Tibial nerve (tissue), 4 donors: ENCODE measurements at regions not wholly inside any gene's neighbourhood (a gene's known extent, or its start where the extent isn't known, plus 50 kb on each side); places are given as distances from the start of the nearest gene placed in this dataset.

Source experiments
- EP300 ChIP-seq, 2 donors: sonication (generic); formaldehyde crosslinking; IDR thresholded peaks; one replicate each; pipeline ENCODE4 v1.6.1; 2017; ENCODE audit warnings: antibody characterized with exemption in 2 of 2, mild to moderate bottlenecking in 1 of 2
- TF ChIP-seq, protein P1 (sequence below), 5 experiments: fragments of 200-600 bp in 3 of 5; fragments of 450-650 bp in 2 of 5; sonication (generic) in 3 of 5; IDR thresholded peaks; one replicate each; pipeline ENCODE4 v1.5.1; 2016 to 2019; ENCODE audit warnings: antibody characterized with exemption in 5 of 5, mild to moderate bottlenecking in 3 of 5, moderate library complexity in 2 of 5

DNA sequence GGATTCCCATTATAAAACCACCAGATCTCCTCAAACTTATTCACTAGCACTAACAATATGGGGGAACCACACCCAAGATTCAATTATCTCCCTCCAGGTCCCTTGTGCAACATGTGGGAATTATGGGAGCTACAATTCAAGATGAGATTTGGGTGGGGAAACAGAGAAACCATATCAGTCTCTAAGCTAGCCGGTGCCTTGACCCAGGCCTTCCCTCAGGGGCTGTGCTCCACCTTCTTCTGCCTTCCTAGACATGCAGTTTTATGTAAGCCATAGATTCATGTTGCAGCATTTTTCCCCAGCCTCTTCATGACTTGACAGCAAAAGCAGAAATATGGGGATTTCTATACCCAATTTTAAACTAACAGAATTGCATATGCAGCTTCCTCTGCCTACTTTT, 559.2 kb downstream of the TNS1 start:
- TF ChIP-seq, protein P1, sequence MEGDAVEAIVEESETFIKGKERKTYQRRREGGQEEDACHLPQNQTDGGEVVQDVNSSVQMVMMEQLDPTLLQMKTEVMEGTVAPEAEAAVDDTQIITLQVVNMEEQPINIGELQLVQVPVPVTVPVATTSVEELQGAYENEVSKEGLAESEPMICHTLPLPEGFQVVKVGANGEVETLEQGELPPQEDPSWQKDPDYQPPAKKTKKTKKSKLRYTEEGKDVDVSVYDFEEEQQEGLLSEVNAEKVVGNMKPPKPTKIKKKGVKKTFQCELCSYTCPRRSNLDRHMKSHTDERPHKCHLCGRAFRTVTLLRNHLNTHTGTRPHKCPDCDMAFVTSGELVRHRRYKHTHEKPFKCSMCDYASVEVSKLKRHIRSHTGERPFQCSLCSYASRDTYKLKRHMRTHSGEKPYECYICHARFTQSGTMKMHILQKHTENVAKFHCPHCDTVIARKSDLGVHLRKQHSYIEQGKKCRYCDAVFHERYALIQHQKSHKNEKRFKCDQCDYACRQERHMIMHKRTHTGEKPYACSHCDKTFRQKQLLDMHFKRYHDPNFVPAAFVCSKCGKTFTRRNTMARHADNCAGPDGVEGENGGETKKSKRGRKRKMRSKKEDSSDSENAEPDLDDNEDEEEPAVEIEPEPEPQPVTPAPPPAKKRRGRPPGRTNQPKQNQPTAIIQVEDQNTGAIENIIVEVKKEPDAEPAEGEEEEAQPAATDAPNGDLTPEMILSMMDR (IDR thresholded peaks at IDR 0.05), result no peak
- no peak for TF ChIP-seq EP300 (IDR thresholded peaks at IDR 0.05)
